ENCODE measurements at regions not wholly inside any gene's neighbourhood (a gene's known extent, or its start where the extent isn't known, plus 50 kb on each side); places are given as distances from the start of the nearest gene placed in this dataset.

- DNase-seq, result no peak
Measured at GRCh38 chr1:38326856-38327255, 280.3 kb upstream of the POU3F1 start.

- DNase-seq, result no peak
Measured at GRCh38 chr1:38326135-38326534, 279.5 kb upstream of the POU3F1 start.

GRCh38 chr1:38312753-38313152, 266.2 kb upstream of the POU3F1 start:
- DNase-seq, result no peak

- no peak for DNase-seq
Measured at GRCh38 chr1:38310079-38310478, 263.5 kb upstream of the POU3F1 start.

GRCh38 chr1:38308780-38309179, 262.2 kb upstream of the POU3F1 start:
- DNase-seq, result no peak

GRCh38 chr1:38305666-38306065, 259.1 kb upstream of the POU3F1 start:
- no peak for DNase-seq

- DNase-seq, result no peak
Measured at GRCh38 chr1:38303843-38304242, 257.2 kb upstream of the POU3F1 start.

GRCh38 chr1:38301040-38301439, 254.4 kb upstream of the POU3F1 start:
- no peak for DNase-seq

- DNase-seq, result no peak
Measured at GRCh38 chr1:38300616-38301015, 254.0 kb upstream of the POU3F1 start.

GRCh38 chr1:38297842-38298241, 251.2 kb upstream of the POU3F1 start:
- DNase-seq, result no peak

- no peak for DNase-seq
Measured at GRCh38 chr1:38297246-38297645, 250.7 kb upstream of the POU3F1 start.

GRCh38 chr1:38296047-38296446, 249.5 kb upstream of the POU3F1 start:
- DNase-seq, result no peak

GRCh38 chr1:38293567-38293966, 247.0 kb upstream of the POU3F1 start:
- no peak for DNase-seq

GRCh38 chr1:38292969-38293368, 246.4 kb upstream of the POU3F1 start:
- DNase-seq, result no peak

- DNase-seq, result no peak
Measured at GRCh38 chr1:38291906-38292521, 245.4 kb upstream of the POU3F1 start.

- no peak for DNase-seq
Measured at GRCh38 chr1:38291336-38291735, 244.7 kb upstream of the POU3F1 start.

GRCh38 chr1:38289034-38289433, 242.4 kb upstream of the POU3F1 start:
- DNase-seq, result no peak

- DNase-seq, result no peak
Measured at GRCh38 chr1:38287547-38287946, 241.0 kb upstream of the POU3F1 start.

GRCh38 chr1:38287036-38287435, 240.4 kb upstream of the POU3F1 start:
- DNase-seq, result no peak

GRCh38 chr1:38285807-38286530, 239.4 kb upstream of the POU3F1 start:
- DNase-seq, result no peak

GRCh38 chr1:38284953-38285352, 238.4 kb upstream of the POU3F1 start:
- no peak for DNase-seq

- no peak for DNase-seq
Measured at GRCh38 chr1:38283696-38284470, 237.3 kb upstream of the POU3F1 start.

GRCh38 chr1:38279148-38279547, 232.6 kb upstream of the POU3F1 start:
- no peak for DNase-seq

- DNase-seq, result no peak
Measured at GRCh38 chr1:38277646-38278045, 231.1 kb upstream of the POU3F1 start.
